Liver (tissue), 8 donors: ENCODE measurements at regions not wholly inside any gene's neighbourhood (a gene's known extent, or its start where the extent isn't known, plus 50 kb on each side); places are given as distances from the start of the nearest gene placed in this dataset.

ENCODE experiments used
- DNase-seq: peaks from one replicate; pipeline ENCODE4 v3.0.0-alpha.2; 2017; ENCODE audit warnings: low spot score
- H3K27ac ChIP-seq, 2 donors: one replicate each; pipeline ENCODE4 v1.7.0; 2013; ENCODE audit warnings: inconsistent platforms in 2 of 2, low read length in 2 of 2, control low read depth in 1 of 2, low read depth in 1 of 2, mild to moderate bottlenecking in 1 of 2
- H3K27me3 ChIP-seq, 4 donors: one replicate each; pipeline versions ENCODE4 v1.6.1 to v1.7.0; 2013; ENCODE audit warnings: low read length in 3 of 4, inconsistent platforms in 1 of 4, mild to moderate bottlenecking in 1 of 4, moderate library complexity in 1 of 4; ENCODE audit not compliant: control insufficient read depth in 4 of 4, insufficient read depth in 4 of 4
- H3K36me3 ChIP-seq, 4 donors: one replicate each; pipeline versions ENCODE4 v1.6.1 to v1.7.0; 2013; ENCODE audit warnings: low read length in 3 of 4, mild to moderate bottlenecking in 3 of 4, low read depth in 1 of 4, moderate library complexity in 1 of 4; ENCODE audit not compliant: control insufficient read depth in 4 of 4, insufficient read depth in 3 of 4
- H3K4me1 ChIP-seq, 4 donors: one replicate each; pipeline versions ENCODE4 v1.6.1 to v1.7.0; 2013; ENCODE audit warnings: low read length in 3 of 4, mild to moderate bottlenecking in 3 of 4, moderate library complexity in 1 of 4; ENCODE audit not compliant: control insufficient read depth in 4 of 4, insufficient read depth in 4 of 4
- H3K4me3 ChIP-seq, 3 donors: one replicate each; pipeline versions ENCODE4 v1.6.1 to v1.7.0; 2013; ENCODE audit warnings: low read length in 3 of 3, control low read depth in 1 of 3, low read depth in 1 of 3, mild to moderate bottlenecking in 1 of 3
- H3K9ac ChIP-seq, 2 donors: one replicate each; pipeline ENCODE4 v1.7.0; 2013; ENCODE audit warnings: low read length in 2 of 2, mild to moderate bottlenecking in 2 of 2, moderate library complexity in 2 of 2, control low read depth in 1 of 2, low read depth in 1 of 2
- H3K9me3 ChIP-seq, 4 donors: one replicate each; pipeline versions ENCODE4 v1.6.1 to v1.7.0; 2013; ENCODE audit warnings: low read length in 3 of 4; ENCODE audit not compliant: control insufficient read depth in 4 of 4
- EGR1 ChIP-seq, 2 donors: IDR thresholded peaks; 2 replicates each; pipeline ENCODE4 v1.6.1; 2016 to 2018; ENCODE audit warnings: antibody characterized with exemption in 2 of 2, low read depth in 2 of 2
- FOXA1 ChIP-seq: IDR thresholded peaks from 2 replicates; pipeline ENCODE4 v1.6.1; 2016; ENCODE audit warnings: antibody characterized with exemption
- FOXA2 ChIP-seq: IDR thresholded peaks from 2 replicates; pipeline ENCODE4 v1.6.1; 2016; ENCODE audit warnings: antibody characterized with exemption
- HNF4A ChIP-seq, 2 donors: conservative IDR thresholded peaks; 2 replicates each; pipeline ENCODE4 v1.6.1; 2016; ENCODE audit warnings: antibody characterized with exemption in 2 of 2, mild to moderate bottlenecking in 2 of 2
- HNF4G ChIP-seq: IDR thresholded peaks from 2 replicates; pipeline ENCODE4 v1.6.1; 2016; ENCODE audit warnings: antibody characterized with exemption
- JUND ChIP-seq, 2 donors: IDR thresholded peaks; 2 replicates each; pipeline ENCODE4 v1.6.1; 2016; ENCODE audit warnings: antibody characterized with exemption in 2 of 2
- NR2F2 ChIP-seq: IDR thresholded peaks from 2 replicates; pipeline ENCODE4 v1.6.1; 2016; ENCODE audit warnings: antibody characterized with exemption
- SP1 ChIP-seq: IDR thresholded peaks from 2 replicates; pipeline ENCODE4 v1.6.1; 2018; ENCODE audit warnings: antibody characterized with exemption, mild to moderate bottlenecking
- TAF1 ChIP-seq: conservative IDR thresholded peaks from 2 replicates; pipeline ENCODE4 v1.6.1; 2016; ENCODE audit warnings: antibody characterized with exemption, mild to moderate bottlenecking
- WGBS: extraction: QIAGEN DNeasy Blood & Tissue Kit; methylation state at CpG from one replicate; pipeline ENCODE4 v1.1.7; 2013; 5-methylcytosine and 5-hydroxymethylcytosine counted together
- TF ChIP-seq, protein P1 (sequence below): IDR thresholded peaks from 2 replicates; pipeline ENCODE4 v1.6.1; 2016; ENCODE audit warnings: antibody characterized with exemption, mild to moderate bottlenecking
- TF ChIP-seq, protein P2 (sequence below): fragments of 150-350 bp; IDR thresholded peaks from 2 replicates; pipeline ENCODE4 v1.5.1; 2017; ENCODE audit warnings: improper control_type of control experiment, low read depth, low read length; ENCODE audit not compliant: missing input control
- TF ChIP-seq, protein P3 (sequence below): IDR thresholded peaks from 2 replicates; pipeline ENCODE4 v1.6.1; 2016; ENCODE audit warnings: antibody characterized with exemption
- TF ChIP-seq, protein P4 (sequence below): IDR thresholded peaks from 2 replicates; pipeline ENCODE4 v1.6.1; 2016; ENCODE audit warnings: antibody characterized with exemption
- donor health status: healthy.
- donor health status: healthy.
- donor health status: healthy.
- donor health status: healthy.
- donor health status: healthy.

GRCh38 chr4:185916231-185916630 lies 104.2 kb upstream of the SORBS2 start (continued):
- TF ChIP-seq, protein P1, sequence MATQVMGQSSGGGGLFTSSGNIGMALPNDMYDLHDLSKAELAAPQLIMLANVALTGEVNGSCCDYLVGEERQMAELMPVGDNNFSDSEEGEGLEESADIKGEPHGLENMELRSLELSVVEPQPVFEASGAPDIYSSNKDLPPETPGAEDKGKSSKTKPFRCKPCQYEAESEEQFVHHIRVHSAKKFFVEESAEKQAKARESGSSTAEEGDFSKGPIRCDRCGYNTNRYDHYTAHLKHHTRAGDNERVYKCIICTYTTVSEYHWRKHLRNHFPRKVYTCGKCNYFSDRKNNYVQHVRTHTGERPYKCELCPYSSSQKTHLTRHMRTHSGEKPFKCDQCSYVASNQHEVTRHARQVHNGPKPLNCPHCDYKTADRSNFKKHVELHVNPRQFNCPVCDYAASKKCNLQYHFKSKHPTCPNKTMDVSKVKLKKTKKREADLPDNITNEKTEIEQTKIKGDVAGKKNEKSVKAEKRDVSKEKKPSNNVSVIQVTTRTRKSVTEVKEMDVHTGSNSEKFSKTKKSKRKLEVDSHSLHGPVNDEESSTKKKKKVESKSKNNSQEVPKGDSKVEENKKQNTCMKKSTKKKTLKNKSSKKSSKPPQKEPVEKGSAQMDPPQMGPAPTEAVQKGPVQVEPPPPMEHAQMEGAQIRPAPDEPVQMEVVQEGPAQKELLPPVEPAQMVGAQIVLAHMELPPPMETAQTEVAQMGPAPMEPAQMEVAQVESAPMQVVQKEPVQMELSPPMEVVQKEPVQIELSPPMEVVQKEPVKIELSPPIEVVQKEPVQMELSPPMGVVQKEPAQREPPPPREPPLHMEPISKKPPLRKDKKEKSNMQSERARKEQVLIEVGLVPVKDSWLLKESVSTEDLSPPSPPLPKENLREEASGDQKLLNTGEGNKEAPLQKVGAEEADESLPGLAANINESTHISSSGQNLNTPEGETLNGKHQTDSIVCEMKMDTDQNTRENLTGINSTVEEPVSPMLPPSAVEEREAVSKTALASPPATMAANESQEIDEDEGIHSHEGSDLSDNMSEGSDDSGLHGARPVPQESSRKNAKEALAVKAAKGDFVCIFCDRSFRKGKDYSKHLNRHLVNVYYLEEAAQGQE = no peak

DNA sequence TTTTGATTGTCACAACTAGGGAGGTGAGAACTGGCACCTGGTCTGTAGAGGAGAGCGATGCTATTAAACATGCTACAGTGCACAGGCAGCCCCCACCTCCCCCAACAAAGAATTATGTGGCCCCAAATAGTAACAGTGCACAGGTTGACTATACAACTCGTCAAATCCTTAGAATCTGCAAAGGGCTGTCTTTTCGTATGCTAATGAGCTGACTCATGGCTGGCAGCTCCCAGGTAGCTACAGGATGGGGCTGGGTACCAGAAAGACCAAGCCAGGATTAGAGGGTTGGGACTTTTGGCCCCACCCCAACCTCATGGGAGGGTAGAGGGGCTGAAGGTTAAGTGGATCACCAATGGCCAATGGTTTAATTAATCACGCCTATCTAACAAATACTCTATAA lies 104.7 kb upstream of the SORBS2 start:
- Histone ChIP-seq H3K27me3 (no peaks in the 10 kb centered on the region), H3K4me3 (no peak overlapping the region), H3K4me1 (no peaks in the 10 kb centered on the region), H3K36me3 (no peaks in the 10 kb centered on the region), H3K9ac (no peak overlapping the region), H3K27ac (no peak overlapping the region), H3K9me3 (no peaks in the 10 kb centered on the region)
- TF ChIP-seq FOXA2 = no peak
- TF ChIP-seq EGR1 (IDR thresholded peaks at IDR 0.05; ENCODE audit: low read depth in 2 of 2) = no peak
- TF ChIP-seq HNF4A (conservative IDR thresholded peaks at IDR 0.05) = no peak
- TF ChIP-seq, protein P2, sequence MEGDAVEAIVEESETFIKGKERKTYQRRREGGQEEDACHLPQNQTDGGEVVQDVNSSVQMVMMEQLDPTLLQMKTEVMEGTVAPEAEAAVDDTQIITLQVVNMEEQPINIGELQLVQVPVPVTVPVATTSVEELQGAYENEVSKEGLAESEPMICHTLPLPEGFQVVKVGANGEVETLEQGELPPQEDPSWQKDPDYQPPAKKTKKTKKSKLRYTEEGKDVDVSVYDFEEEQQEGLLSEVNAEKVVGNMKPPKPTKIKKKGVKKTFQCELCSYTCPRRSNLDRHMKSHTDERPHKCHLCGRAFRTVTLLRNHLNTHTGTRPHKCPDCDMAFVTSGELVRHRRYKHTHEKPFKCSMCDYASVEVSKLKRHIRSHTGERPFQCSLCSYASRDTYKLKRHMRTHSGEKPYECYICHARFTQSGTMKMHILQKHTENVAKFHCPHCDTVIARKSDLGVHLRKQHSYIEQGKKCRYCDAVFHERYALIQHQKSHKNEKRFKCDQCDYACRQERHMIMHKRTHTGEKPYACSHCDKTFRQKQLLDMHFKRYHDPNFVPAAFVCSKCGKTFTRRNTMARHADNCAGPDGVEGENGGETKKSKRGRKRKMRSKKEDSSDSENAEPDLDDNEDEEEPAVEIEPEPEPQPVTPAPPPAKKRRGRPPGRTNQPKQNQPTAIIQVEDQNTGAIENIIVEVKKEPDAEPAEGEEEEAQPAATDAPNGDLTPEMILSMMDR = no peak
- TF ChIP-seq JUND (IDR thresholded peaks at IDR 0.05) = no peak
- TF ChIP-seq, protein P3, sequence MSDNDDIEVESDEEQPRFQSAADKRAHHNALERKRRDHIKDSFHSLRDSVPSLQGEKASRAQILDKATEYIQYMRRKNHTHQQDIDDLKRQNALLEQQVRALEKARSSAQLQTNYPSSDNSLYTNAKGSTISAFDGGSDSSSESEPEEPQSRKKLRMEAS = no peak
- TF ChIP-seq, protein P1 = no peak
- no peak for TF ChIP-seq FOXA1
- DNase-seq = no peak
- WGBS = 79% methylated on average over 4 of the region's 4 CpGs

DNA sequence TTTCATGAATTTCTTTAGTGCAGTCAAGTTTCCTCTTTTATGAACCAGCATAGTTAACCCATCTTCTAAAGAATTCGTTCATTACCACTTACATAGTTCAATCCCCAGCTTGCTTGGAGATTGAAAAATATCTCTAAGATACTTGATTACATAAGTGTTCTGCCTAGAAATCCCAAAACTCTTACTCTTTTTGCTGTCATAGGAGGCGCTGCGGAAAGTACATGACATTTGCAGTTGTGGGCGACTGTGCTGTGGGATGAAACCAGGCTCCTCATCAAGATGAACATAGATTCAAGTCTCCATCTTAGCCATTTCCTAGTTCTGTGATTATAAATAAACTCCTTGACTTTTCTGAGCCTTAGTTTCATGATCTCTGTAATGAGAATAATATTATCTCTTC lies 107.1 kb upstream of the SORBS2 start:
- WGBS = 91% methylated on average over 4 of the region's 4 CpGs
- H3K36me3 ChIP-seq = no peaks in the 10 kb centered on the region
- no peak for DNase-seq
- no peak overlapping the region for H3K27ac ChIP-seq
- H3K4me1 ChIP-seq = no peaks in the 10 kb centered on the region
- no peaks in the 10 kb centered on the region for H3K9me3 ChIP-seq
- H3K4me3 ChIP-seq = no peak overlapping the region
- H3K27me3 ChIP-seq = no peaks in the 10 kb centered on the region
- no peak overlapping the region for H3K9ac ChIP-seq
- TF ChIP-seq TAF1 (no peak), HNF4G (no peak), FOXA2 (no peak), SP1 (no peak), NR2F2 (no peak)
- TF ChIP-seq, protein P1 = no peak
- TF ChIP-seq, protein P2 = no peak
- TF ChIP-seq, protein P4, sequence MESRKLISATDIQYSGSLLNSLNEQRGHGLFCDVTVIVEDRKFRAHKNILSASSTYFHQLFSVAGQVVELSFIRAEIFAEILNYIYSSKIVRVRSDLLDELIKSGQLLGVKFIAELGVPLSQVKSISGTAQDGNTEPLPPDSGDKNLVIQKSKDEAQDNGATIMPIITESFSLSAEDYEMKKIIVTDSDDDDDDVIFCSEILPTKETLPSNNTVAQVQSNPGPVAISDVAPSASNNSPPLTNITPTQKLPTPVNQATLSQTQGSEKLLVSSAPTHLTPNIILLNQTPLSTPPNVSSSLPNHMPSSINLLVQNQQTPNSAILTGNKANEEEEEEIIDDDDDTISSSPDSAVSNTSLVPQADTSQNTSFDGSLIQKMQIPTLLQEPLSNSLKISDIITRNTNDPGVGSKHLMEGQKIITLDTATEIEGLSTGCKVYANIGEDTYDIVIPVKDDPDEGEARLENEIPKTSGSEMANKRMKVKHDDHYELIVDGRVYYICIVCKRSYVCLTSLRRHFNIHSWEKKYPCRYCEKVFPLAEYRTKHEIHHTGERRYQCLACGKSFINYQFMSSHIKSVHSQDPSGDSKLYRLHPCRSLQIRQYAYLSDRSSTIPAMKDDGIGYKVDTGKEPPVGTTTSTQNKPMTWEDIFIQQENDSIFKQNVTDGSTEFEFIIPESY = no peak
